Cardiac fibroblast (primary cell): ENCODE measurements at regions not wholly inside any gene's neighbourhood (a gene's known extent, or its start where the extent isn't known, plus 50 kb on each side); places are given as distances from the start of the nearest gene placed in this dataset.

ENCODE experiments used
- DNase-seq, 2 donors: peaks; one replicate each; pipeline versions ENCODE4 v3.0.0 to v3.0.0-alpha.2; 2010; ENCODE audit warnings: low read depth in 2 of 2
- H3K4me3 ChIP-seq, 2 donors: replicated peaks in 1 of 2; 1 replicate in 1 of 2; 2 replicates in 1 of 2; pipeline ENCODE4 v1.5.1; 2011; ENCODE audit warnings: low read depth in 2 of 2, low read length in 2 of 2, mild to moderate bottlenecking in 2 of 2, moderate library complexity in 1 of 2
- TF ChIP-seq, protein P1 (sequence below): IDR thresholded peaks from one replicate; pipeline ENCODE4 v1.5.1; 2011; ENCODE audit warnings: low read depth, mild to moderate bottlenecking, low read length, inconsistent platforms

GRCh38 chr7:109224100-109224499 lies 654.4 kb downstream of the DNAJB9 start:
- TF ChIP-seq, protein P1, sequence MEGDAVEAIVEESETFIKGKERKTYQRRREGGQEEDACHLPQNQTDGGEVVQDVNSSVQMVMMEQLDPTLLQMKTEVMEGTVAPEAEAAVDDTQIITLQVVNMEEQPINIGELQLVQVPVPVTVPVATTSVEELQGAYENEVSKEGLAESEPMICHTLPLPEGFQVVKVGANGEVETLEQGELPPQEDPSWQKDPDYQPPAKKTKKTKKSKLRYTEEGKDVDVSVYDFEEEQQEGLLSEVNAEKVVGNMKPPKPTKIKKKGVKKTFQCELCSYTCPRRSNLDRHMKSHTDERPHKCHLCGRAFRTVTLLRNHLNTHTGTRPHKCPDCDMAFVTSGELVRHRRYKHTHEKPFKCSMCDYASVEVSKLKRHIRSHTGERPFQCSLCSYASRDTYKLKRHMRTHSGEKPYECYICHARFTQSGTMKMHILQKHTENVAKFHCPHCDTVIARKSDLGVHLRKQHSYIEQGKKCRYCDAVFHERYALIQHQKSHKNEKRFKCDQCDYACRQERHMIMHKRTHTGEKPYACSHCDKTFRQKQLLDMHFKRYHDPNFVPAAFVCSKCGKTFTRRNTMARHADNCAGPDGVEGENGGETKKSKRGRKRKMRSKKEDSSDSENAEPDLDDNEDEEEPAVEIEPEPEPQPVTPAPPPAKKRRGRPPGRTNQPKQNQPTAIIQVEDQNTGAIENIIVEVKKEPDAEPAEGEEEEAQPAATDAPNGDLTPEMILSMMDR = no peak
- DNase-seq = no peak
- no peak overlapping the region for H3K4me3 ChIP-seq

GRCh38 chr7:109226699-109227098 lies 657.0 kb downstream of the DNAJB9 start:
- no peak overlapping the region for H3K4me3 ChIP-seq
- DNase-seq = no peak
- TF ChIP-seq, protein P1 = no peak

DNA sequence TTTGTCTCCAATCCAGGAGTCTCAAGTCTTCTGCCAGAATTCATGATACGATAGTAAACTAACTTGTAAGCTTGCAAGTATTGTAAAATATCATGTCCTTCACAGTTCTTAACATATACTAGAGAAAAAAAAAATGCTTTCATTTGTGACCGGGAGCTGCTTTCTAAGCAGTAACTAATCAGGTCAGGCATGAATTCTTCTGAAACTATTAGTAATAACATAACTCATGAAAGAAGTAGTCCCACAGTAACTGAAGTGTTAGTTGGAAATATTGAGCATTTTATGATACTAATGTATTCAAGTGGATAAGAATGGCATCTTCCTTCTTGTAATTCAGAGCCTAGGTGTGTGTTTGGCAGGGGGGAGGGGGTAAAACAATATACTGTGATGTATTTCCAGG lies 665.6 kb downstream of the DNAJB9 start:
- DNase-seq = no peak
- TF ChIP-seq, protein P1 = no peak
- H3K4me3 ChIP-seq = no peak overlapping the region

DNA sequence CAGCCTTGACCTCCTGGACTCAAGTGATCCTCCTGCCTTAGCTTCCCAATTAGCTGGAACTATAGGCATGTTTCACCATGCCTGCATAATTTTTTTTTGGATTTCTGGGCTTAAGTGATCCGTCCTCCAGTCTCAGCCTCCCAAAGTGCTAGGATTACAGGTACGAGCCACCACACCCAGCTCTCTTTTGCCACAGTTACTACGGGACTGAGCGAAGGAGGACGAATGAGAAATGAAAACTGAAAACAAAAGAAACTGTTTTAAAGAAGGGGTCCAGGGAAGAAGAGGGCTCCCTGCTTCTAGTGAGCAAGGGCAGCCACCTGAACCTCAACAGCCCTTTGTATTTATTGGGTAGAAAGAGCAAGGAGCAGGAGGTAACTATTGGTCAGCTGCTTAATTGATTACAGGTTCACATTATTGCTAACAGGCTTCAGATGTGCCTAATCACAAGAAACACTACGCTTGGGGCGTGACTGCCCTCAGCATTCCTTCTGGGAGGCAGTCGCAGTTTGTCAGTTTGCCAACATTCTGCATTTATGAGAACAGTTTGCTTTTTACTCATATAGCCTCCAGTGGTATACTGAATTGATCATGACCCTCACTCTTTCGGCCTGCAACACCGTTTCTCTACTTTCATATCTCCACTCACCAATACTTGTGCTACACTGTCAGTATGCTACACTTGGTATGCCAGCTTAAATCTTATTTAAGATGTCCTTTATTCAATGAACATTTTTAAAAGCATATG lies 676.8 kb downstream of the DNAJB9 start:
- DNase-seq = peak; percentile 6 to 17
- no peak overlapping the region for H3K4me3 ChIP-seq
- TF ChIP-seq, protein P1 = no peak

DNA sequence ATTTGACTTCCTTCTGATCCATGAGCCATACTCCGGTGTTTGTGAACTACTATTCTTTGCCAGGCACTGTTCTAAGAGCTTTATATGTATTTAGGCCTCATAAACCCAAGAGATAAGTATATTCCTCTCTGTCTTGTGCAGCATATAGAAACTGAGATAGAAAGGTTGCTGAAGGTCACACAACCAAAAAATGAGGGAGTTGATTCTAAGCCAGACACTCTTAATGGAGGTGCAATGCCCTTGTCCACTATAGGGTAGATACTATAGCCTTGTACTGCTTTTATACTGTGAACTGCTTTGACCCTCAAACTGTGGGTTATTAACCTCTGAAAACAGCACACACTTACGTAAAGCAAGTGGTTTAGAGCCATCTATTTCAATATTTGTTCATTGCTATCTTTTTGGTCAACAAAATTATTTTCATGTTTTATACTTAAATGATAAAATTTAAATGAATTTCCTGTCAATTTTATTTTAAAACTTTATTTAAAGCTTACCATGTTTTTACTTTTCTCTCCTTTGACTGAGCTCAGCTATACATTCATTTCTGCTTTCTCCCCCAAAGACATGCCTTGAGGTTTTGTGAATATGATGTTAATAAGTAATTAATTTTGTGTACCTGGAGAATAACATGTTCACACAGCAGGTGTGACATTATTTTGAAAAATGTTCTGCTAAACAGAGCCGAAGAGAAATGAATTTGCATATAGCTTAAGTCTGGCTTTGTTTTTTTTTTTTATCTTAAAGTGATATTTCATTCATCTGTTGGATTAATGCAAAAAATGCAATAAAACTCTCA lies 687.3 kb downstream of the DNAJB9 start:
- DNase-seq = no peak
- TF ChIP-seq, protein P1 = no peak
- H3K4me3 ChIP-seq = no peak overlapping the region

- TF ChIP-seq, protein P1 = no peak
- no peak overlapping the region for H3K4me3 ChIP-seq
- DNase-seq = no peak
Measured at GRCh38 chr7:109259151-109259550, 689.5 kb downstream of the DNAJB9 start.
